GM19452 (cell line): ENCODE measurements at regions not wholly inside any gene's neighbourhood (a gene's known extent, or its start where the extent isn't known, plus 50 kb on each side); places are given as distances from the start of the nearest gene placed in this dataset.
"Not testable (repeated sequence)": the region's sequence is repeated elsewhere in the genome, so short reads cannot be mapped to it uniquely, and the experiment has no call there.

Experiments used
- ATAC-seq: cut with Tn5 transposase; IDR thresholded peaks from one replicate; pipeline ENCODE4 v1.9.1; 2021; ENCODE audit not compliant: unreplicated experiment

- no peak for ATAC-seq
Measured at GRCh38 chr16:73965591-73965990, 331.0 kb upstream of the PSMD7 start.

GRCh38 chr16:73956587-73957494 lies 339.8 kb upstream of the PSMD7 start:
- ATAC-seq = peak; percentile 53

GRCh38 chr16:73955702-73956101 lies 340.9 kb upstream of the PSMD7 start:
- no peak for ATAC-seq

GRCh38 chr16:73955255-73955654 lies 341.4 kb upstream of the PSMD7 start:
- ATAC-seq = no peak

GRCh38 chr16:73951481-73951880 lies 345.1 kb upstream of the PSMD7 start:
- ATAC-seq = no peak

- no peak for ATAC-seq
Measured at GRCh38 chr16:73949574-73950320, 346.9 kb upstream of the PSMD7 start.

- ATAC-seq = no peak
Measured at GRCh38 chr16:73945631-73946030, 351.0 kb upstream of the PSMD7 start.

- ATAC-seq = not testable (repeated sequence)
Measured at GRCh38 chr16:73943184-73943583, 353.4 kb upstream of the PSMD7 start.

GRCh38 chr16:73940786-73941185 lies 355.8 kb upstream of the PSMD7 start:
- ATAC-seq = not testable (repeated sequence)

- ATAC-seq = no peak
Measured at GRCh38 chr16:73923951-73924350, 372.7 kb upstream of the PSMD7 start.

GRCh38 chr16:73921295-73921694 lies 375.3 kb upstream of the PSMD7 start:
- ATAC-seq = no peak

- no peak for ATAC-seq
Measured at GRCh38 chr16:73916829-73917594, 379.6 kb upstream of the PSMD7 start.

- no peak for ATAC-seq
Measured at GRCh38 chr16:73915935-73916334, 380.7 kb upstream of the PSMD7 start.

- no peak for ATAC-seq
Measured at GRCh38 chr16:73915140-73915539, 381.5 kb upstream of the PSMD7 start.

- ATAC-seq = no peak
Measured at GRCh38 chr16:73912850-73913249, 383.8 kb upstream of the PSMD7 start.

GRCh38 chr16:73912281-73912680 lies 384.3 kb upstream of the PSMD7 start:
- ATAC-seq = no peak

- ATAC-seq = no peak
Measured at GRCh38 chr16:73909529-73910035, 387.0 kb upstream of the PSMD7 start.

GRCh38 chr16:73891129-73891542 lies 405.5 kb upstream of the PSMD7 start:
- no peak for ATAC-seq

GRCh38 chr16:73890186-73891128 lies 406.2 kb upstream of the PSMD7 start:
- no peak for ATAC-seq
